Endothelial cell of umbilical vein (primary cell): ENCODE measurements at regions not wholly inside any gene's neighbourhood (a gene's known extent, or its start where the extent isn't known, plus 50 kb on each side); places are given as distances from the start of the nearest gene placed in this dataset.

ENCODE experiments used
- BruUV-seq: library from RNA; stranded (reverse); fragments of 400-500 nt; replicated peaks from 2 replicates; lab custom pipeline; 2021; lab: Mats Ljungman, UMichigan
- CTCF ChIA-PET: fragments of 300-600, 350-600 bp; sonication (Branson Sonifier 250); formaldehyde crosslinking; loops from one replicate; lab custom pipeline; 2021; ENCODE audit warnings: antibody characterized with exemption, inconsistent platforms; lab: Charles Lee
- POLR2A ChIA-PET: fragments of 300-600, 350-600 bp; sonication (Branson Sonifier 250); formaldehyde crosslinking; loops from one replicate; lab custom pipeline; 2021; ENCODE audit warnings: antibody characterized with exemption, inconsistent platforms; lab: Charles Lee
- DNase-seq: peaks from one replicate; pipeline ENCODE4 v3.0.0-alpha.2; 2011; ENCODE audit warnings: low read depth, low spot score
- FAIRE-seq: peaks from 2 replicates; lab custom pipeline; 2011; peaks lifted over from hg19 to GRCh38; lab: Jason Lieb, UNC
- H2AFZ ChIP-seq: 2 replicates; pipeline ENCODE4 v1.6.0; 2012; ENCODE audit warnings: low read depth, low read length, control low read depth, inconsistent platforms
- H3K27ac ChIP-seq: 2 replicates; pipeline ENCODE4 v1.5.1; 2011; ENCODE audit warnings: low read depth, mild to moderate bottlenecking, control low read depth, low read length, moderate library complexity; ENCODE audit not compliant: insufficient read depth
- H3K27me3 ChIP-seq, 2 experiments: 2 replicates each; pipeline versions ENCODE4 v1.6.0 to v1.6.1; 2011; ENCODE audit warnings: low read length in 2 of 2, mixed read lengths in 1 of 2; ENCODE audit not compliant: control insufficient read depth in 2 of 2, insufficient read depth in 2 of 2
- H3K36me3 ChIP-seq, 2 experiments: 2 replicates in 1 of 2; 3 replicates in 1 of 2; pipeline ENCODE4 v1.5.1; 2011; ENCODE audit warnings: low read length in 2 of 2, mild to moderate bottlenecking in 1 of 2, moderate library complexity in 1 of 2; ENCODE audit not compliant: control insufficient read depth in 2 of 2, insufficient read depth in 2 of 2; ENCODE audit errors: extremely low read depth in 1 of 2
- H3K4me1 ChIP-seq: 3 replicates; pipeline ENCODE4 v1.5.1; 2011; ENCODE audit warnings: mild to moderate bottlenecking, low read length; ENCODE audit not compliant: control insufficient read depth, insufficient read depth; ENCODE audit errors: extremely low read depth
- H3K4me2 ChIP-seq: 2 replicates; pipeline ENCODE4 v1.6.1; 2011; ENCODE audit warnings: low read length, control low read depth, mixed read lengths; ENCODE audit not compliant: insufficient read depth
- H3K4me3 ChIP-seq, 3 experiments: fragments of 200-600 bp in 1 of 3; sonication (generic), shearing (Covaris generic) in 1 of 3; replicated peaks in 1 of 3; 2 replicates each; pipeline ENCODE4 v1.5.1; 2011 to 2016; ENCODE audit warnings: control low read depth in 3 of 3, low read length in 3 of 3, mild to moderate bottlenecking in 2 of 3, inconsistent platforms in 1 of 3, low read depth in 1 of 3, moderate library complexity in 1 of 3; ENCODE audit not compliant: insufficient read depth in 1 of 3
- H3K79me2 ChIP-seq: 2 replicates; pipeline ENCODE4 v1.6.0; 2012; ENCODE audit warnings: low read length, inconsistent platforms; ENCODE audit not compliant: control insufficient read depth, insufficient read depth
- H3K9ac ChIP-seq: replicated peaks from 2 replicates; pipeline ENCODE3; 2011; ENCODE audit warnings: low read length, control low read depth; ENCODE audit not compliant: insufficient read depth; ENCODE audit errors: extremely low read depth
- H3K9me1 ChIP-seq: replicated peaks from 3 replicates; pipeline ENCODE4 v1.6.0; 2011; ENCODE audit warnings: mild to moderate bottlenecking, low read length; ENCODE audit not compliant: control insufficient read depth, insufficient read depth; ENCODE audit errors: extremely low read depth
- H3K9me3 ChIP-seq: replicated peaks from 2 replicates; pipeline ENCODE4 v1.5.1; 2012; ENCODE audit warnings: low read length, inconsistent platforms; ENCODE audit not compliant: control insufficient read depth, insufficient read depth
- H4K20me1 ChIP-seq: replicated peaks from 2 replicates; pipeline ENCODE3; 2011; ENCODE audit warnings: mild to moderate bottlenecking, low read length; ENCODE audit not compliant: control insufficient read depth, insufficient read depth; ENCODE audit errors: extremely low read depth
- FOS ChIP-seq: IDR thresholded peaks from 2 replicates; pipeline ENCODE4 v1.6.1; 2011; ENCODE audit warnings: mild to moderate bottlenecking, low read length, moderate library complexity, borderline replicate concordance; ENCODE audit not compliant: insufficient read depth
- GATA2 ChIP-seq: IDR thresholded peaks from 2 replicates; pipeline ENCODE4 v1.7.0; 2011; ENCODE audit warnings: low read depth, mild to moderate bottlenecking, moderate library complexity, mixed read lengths, low read length; ENCODE audit not compliant: insufficient read length, insufficient read depth
- JUN ChIP-seq: IDR thresholded peaks from 2 replicates; pipeline ENCODE4 v1.6.1; 2011; ENCODE audit warnings: borderline replicate concordance, low read depth; ENCODE audit not compliant: insufficient read length, insufficient read depth
- MYC ChIP-seq: IDR thresholded peaks from one replicate; pipeline ENCODE4 v1.6.1; 2011; ENCODE audit warnings: mild to moderate bottlenecking, low read depth, low read length
- POLR2A ChIP-seq: IDR thresholded peaks from 2 replicates; pipeline ENCODE4 v1.6.1; 2012; ENCODE audit warnings: low read depth, mild to moderate bottlenecking, control low read depth, low read length
- POLR2AphosphoS5 ChIP-seq: IDR thresholded peaks from 2 replicates; pipeline ENCODE4 v1.6.1; 2012; ENCODE audit warnings: low read depth, mild to moderate bottlenecking, control low read depth, low read length, moderate library complexity; ENCODE audit not compliant: insufficient read depth
- dilution Hi-C: fragments of 300-500 bp; cut with MboI; formaldehyde crosslinking; loops from one replicate; pipeline ENCODE4 v1.15.0; 2019; ENCODE audit warnings: low sequenced_read_pairs; ENCODE audit not compliant: extremely low pct_ligation_motif_present
- intact Hi-C: fragments of 100-400 bp; cut with micrococcal nuclease; formaldehyde crosslinking; loops from one replicate; pipeline ENCODE4 v1.10.0; 2022

- no peak for DNase-seq
- no peak overlapping the region for H3K27ac ChIP-seq
- no peaks in the 10 kb centered on the region for H3K79me2 ChIP-seq
- H3K27me3 ChIP-seq = no peaks in the 10 kb centered on the region
- no peaks in the 10 kb centered on the region for H4K20me1 ChIP-seq
- H3K4me3 ChIP-seq = no peak overlapping the region
- POLR2A ChIA-PET = no interaction called here
- CTCF ChIA-PET = no interaction called here
- TF ChIP-seq MYC = no peak
- no peak for TF ChIP-seq FOS
- dilution Hi-C loops (no loop called here), intact Hi-C loops (no loop called here)
- H3K9me3 ChIP-seq = no peaks in the 10 kb centered on the region
- no peak for FAIRE-seq
- H3K9me1 ChIP-seq = no peaks in the 10 kb centered on the region
- no peak overlapping the region for H3K4me2 ChIP-seq
- H2AFZ ChIP-seq = no peak overlapping the region
- no peaks in the 10 kb centered on the region for H3K36me3 ChIP-seq
- H3K9ac ChIP-seq = no peak overlapping the region
- no peaks in the 10 kb centered on the region for H3K4me1 ChIP-seq
- no TSS peak for BruUV-seq
Observed at GRCh38 chr12:107856096-107856495, 81.6 kb downstream of the ASCL4 start.

- POLR2A ChIA-PET = no interaction called here
- FAIRE-seq = no peak
- CTCF ChIA-PET = no interaction called here
- H3K9ac ChIP-seq = no peak overlapping the region
- H3K27ac ChIP-seq = no peak overlapping the region
- no peak overlapping the region for H3K4me2 ChIP-seq
- dilution Hi-C loops (no loop called here), intact Hi-C loops (no loop called here)
- BruUV-seq = no TSS peak
- H3K4me1 ChIP-seq = no peaks in the 10 kb centered on the region
- no peak overlapping the region for H3K4me3 ChIP-seq
- no peaks in the 10 kb centered on the region for H3K36me3 ChIP-seq
- no peaks in the 10 kb centered on the region for H3K9me1 ChIP-seq
- no peaks in the 10 kb centered on the region for H3K9me3 ChIP-seq
- H3K27me3 ChIP-seq = no peaks in the 10 kb centered on the region
- H3K79me2 ChIP-seq = no peaks in the 10 kb centered on the region
- TF ChIP-seq GATA2 (no peak), JUN (no peak), POLR2AphosphoS5 (no peak), FOS (no peak), POLR2A (no peak)
- no peak for DNase-seq
- no peak overlapping the region for H2AFZ ChIP-seq
- H4K20me1 ChIP-seq = no peaks in the 10 kb centered on the region
Observed at GRCh38 chr12:107857191-107857590, 82.7 kb downstream of the ASCL4 start.
